Natural killer cell treated with Interleukin-12 subunit alpha and Interleukin-12 subunit beta and Interleukin-15 and Interleukin-18, amount 100 ng/mL, for 72 hours (primary cell): ENCODE measurements at regions not wholly inside any gene's neighbourhood (a gene's known extent, or its start where the extent isn't known, plus 50 kb on each side); places are given as distances from the start of the nearest gene placed in this dataset.
A peak's percentile ranks its signal among the peaks of the same experiment; 100 is the strongest.
"Not testable (repeated sequence)": the region's sequence is repeated elsewhere in the genome, so short reads cannot be mapped to it uniquely, and the experiment has no call there.

Experiments
- ATAC-seq, 2 donors: fragments of 150-1000 bp; cut with Tn5 transposase in 1 of 2; sonication (Bioruptor Pico), chemical (Tn5 transposase) in 1 of 2; 2 replicates each; pipeline ENCODE4 v1.10.0; 2021
- DNase-seq: peaks from one replicate; pipeline ENCODE4 v3.0.0; 2022; ENCODE audit warnings: low spot score
- H3K27ac Mint-ChIP-seq, 2 donors: 1 replicate in 1 of 2; 2 replicates in 1 of 2; pipeline ENCODE4 v1.8.0; 2022; ENCODE audit warnings: mixed read lengths in 2 of 2, mild to moderate bottlenecking in 1 of 2, moderate library complexity in 1 of 2
- H3K27me3 Mint-ChIP-seq, 2 donors: 1 replicate in 1 of 2; 2 replicates in 1 of 2; pipeline ENCODE4 v1.8.0; 2022; ENCODE audit warnings: mixed read lengths in 2 of 2
- H3K36me3 Mint-ChIP-seq: one replicate; pipeline ENCODE4 v1.8.0; 2022; ENCODE audit warnings: mixed read lengths
- H3K4me1 Mint-ChIP-seq, 2 donors: 1 replicate in 1 of 2; 2 replicates in 1 of 2; pipeline ENCODE4 v1.8.0; 2022; ENCODE audit warnings: low read depth in 2 of 2, mixed read lengths in 2 of 2, mild to moderate bottlenecking in 1 of 2
- H3K4me3 Mint-ChIP-seq: one replicate; pipeline ENCODE4 v1.8.0; 2022; ENCODE audit warnings: mixed read lengths
- H3K9me3 Mint-ChIP-seq: 2 replicates; pipeline ENCODE4 v1.8.0; 2022; ENCODE audit warnings: mixed read lengths

GRCh38 chr10:118920206-118920605 lies 109.3 kb upstream of the NANOS1 start:
- Mint-ChIP-seq H3K27me3 (peaks cover 14 to 29% of the 10 kb centered on the region in 2 donors), H3K4me1 (no peaks in the 10 kb centered on the region), H3K36me3 (no peaks in the 10 kb centered on the region), H3K27ac (no peak overlapping the region), H3K4me3 (no peak overlapping the region), H3K9me3 (no peaks in the 10 kb centered on the region)
- ATAC-seq (no peak), DNase-seq (no peak)

DNA sequence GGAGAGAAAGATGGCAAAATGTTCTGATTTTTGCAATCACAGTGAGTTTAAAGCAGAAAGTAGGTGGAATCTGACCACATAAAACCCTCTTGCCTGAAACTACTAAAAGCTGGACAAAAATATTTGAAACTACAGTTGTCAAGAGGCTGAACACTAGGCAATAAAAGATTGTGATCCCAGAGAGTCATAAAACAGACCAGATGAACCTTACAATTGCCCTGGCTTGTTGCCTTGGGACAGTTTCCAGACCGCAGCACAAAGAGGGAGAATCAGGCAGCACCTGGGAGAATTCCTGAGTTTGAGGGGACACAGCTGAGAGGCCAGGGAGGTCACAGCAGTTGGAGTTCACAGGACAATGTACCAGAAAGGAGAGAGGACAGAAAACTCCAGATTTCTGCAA lies 107.3 kb upstream of the NANOS1 start:
- ATAC-seq: no peak
- H3K27ac Mint-ChIP-seq: no peak overlapping the region
- H3K9me3 Mint-ChIP-seq: no peaks in the 10 kb centered on the region
- H3K36me3 Mint-ChIP-seq: no peaks in the 10 kb centered on the region
- DNase-seq: no peak
- H3K4me1 Mint-ChIP-seq: no peaks in the 10 kb centered on the region
- no peak overlapping the region for H3K4me3 Mint-ChIP-seq
- H3K27me3 Mint-ChIP-seq: peaks cover 16 to 42% of the 10 kb centered on the region in 2 donors

DNA sequence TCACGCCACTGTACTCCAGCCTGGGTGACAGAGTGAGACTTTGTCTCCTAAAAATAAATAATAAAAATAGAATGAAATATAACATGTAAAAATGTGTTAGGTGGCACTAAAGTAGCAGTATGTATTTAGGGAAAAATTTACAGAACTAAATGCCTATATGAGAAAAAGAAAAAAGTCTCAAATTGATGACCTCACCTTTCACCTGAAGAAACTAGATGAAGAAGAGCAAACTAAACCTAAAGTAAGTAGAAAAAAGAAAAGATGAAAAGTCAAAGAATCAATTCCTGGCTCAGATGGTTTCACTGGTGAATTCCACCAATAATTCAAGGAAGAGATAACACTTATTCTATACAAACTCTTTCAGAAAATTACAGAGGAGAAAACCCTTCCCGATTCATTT lies 106.5 kb upstream of the NANOS1 start:
- Mint-ChIP-seq H3K27me3 (peaks cover 16 to 42% of the 10 kb centered on the region in 2 donors), H3K27ac (no peak overlapping the region)
- no peak for ATAC-seq

DNA sequence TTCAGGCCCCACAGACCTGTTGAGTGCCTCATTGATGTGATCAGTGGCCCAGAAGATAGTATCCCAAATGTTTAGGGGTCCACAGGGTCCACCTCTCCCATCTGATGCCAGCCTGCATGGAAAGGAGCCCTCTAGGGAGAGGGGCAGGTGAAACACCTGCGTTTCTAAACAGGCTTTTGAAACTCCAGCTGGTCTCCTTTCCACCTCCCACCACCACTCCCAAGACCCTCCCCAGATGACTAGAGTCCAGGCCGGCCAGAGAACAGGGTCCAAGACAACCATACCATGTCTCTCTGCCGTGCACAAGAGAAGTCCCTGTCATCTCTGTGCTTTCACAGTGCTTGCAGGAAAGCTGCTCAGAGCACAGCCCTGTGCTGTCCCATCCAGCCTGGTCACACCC lies 105.0 kb upstream of the NANOS1 start:
- no peak for DNase-seq
- Mint-ChIP-seq H3K27ac (no peak overlapping the region), H3K9me3 (no peaks in the 10 kb centered on the region)

More for the DNA sequence above, 106.5 kb upstream of the NANOS1 start:
- no peaks in the 10 kb centered on the region for H3K36me3 Mint-ChIP-seq
- H3K4me3 Mint-ChIP-seq: no peak overlapping the region
- H3K4me1 Mint-ChIP-seq: no peaks in the 10 kb centered on the region
- DNase-seq: no peak
- no peaks in the 10 kb centered on the region for H3K9me3 Mint-ChIP-seq

GRCh38 chr10:118925404-118926071 lies 104.0 kb upstream of the NANOS1 start:
- Mint-ChIP-seq H3K4me1 (peaks cover 5% of the 10 kb centered on the region in 2 donors), H3K4me3 (no peak overlapping the region), H3K27ac (no peak overlapping the region), H3K27me3 (peaks cover 16 to 42% of the 10 kb centered on the region in 2 donors), H3K9me3 (peaks cover 2% of the 10 kb centered on the region), H3K36me3 (peaks cover 4% of the 10 kb centered on the region)
- no peak for DNase-seq
- no peak for ATAC-seq

More for the DNA sequence above, 105.0 kb upstream of the NANOS1 start:
- Mint-ChIP-seq H3K27me3 (peaks cover 16 to 42% of the 10 kb centered on the region in 2 donors), H3K36me3 (no peaks in the 10 kb centered on the region), H3K4me1 (no peaks in the 10 kb centered on the region), H3K4me3 (no peak overlapping the region)
- ATAC-seq: no peak

DNA sequence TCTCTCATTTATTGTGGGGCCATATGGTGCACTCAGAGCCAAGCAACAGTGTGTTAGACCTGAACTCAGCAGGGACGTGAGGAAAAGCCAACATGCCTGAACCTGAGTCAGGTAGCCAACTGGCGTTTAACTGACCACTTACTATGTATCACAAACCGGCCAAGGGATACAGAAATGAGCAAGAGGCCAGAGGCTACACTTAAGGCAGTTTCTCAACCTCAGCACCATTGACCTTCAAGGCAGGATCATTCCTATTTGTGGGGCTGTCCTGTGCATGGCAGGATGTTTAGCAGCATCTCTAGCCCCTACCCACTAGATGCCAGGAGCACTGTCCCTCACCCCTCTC lies 103.5 kb upstream of the NANOS1 start:
- H3K36me3 Mint-ChIP-seq: peaks cover 9% of the 10 kb centered on the region
- ATAC-seq (no peak), DNase-seq (no peak)
- H3K9me3 Mint-ChIP-seq: peaks cover 6% of the 10 kb centered on the region
- no peak overlapping the region for H3K27ac Mint-ChIP-seq
- peaks cover 16 to 42% of the 10 kb centered on the region in 2 donors for H3K27me3 Mint-ChIP-seq
- H3K4me3 Mint-ChIP-seq: no peak overlapping the region
- peaks cover 8 to 9% of the 10 kb centered on the region in 2 donors for H3K4me1 Mint-ChIP-seq

GRCh38 chr10:118926441-118926840 lies 103.1 kb upstream of the NANOS1 start:
- ATAC-seq (no peak), DNase-seq (no peak)
- H3K27me3 Mint-ChIP-seq: peaks cover 13 to 38% of the 10 kb centered on the region in 2 donors
- H3K27ac Mint-ChIP-seq: no peak overlapping the region
- peaks cover 10% of the 10 kb centered on the region for H3K9me3 Mint-ChIP-seq
- H3K4me3 Mint-ChIP-seq: no peak overlapping the region
- H3K36me3 Mint-ChIP-seq: peaks cover 13% of the 10 kb centered on the region
- H3K4me1 Mint-ChIP-seq: peaks cover 8 to 9% of the 10 kb centered on the region in 2 donors

DNA sequence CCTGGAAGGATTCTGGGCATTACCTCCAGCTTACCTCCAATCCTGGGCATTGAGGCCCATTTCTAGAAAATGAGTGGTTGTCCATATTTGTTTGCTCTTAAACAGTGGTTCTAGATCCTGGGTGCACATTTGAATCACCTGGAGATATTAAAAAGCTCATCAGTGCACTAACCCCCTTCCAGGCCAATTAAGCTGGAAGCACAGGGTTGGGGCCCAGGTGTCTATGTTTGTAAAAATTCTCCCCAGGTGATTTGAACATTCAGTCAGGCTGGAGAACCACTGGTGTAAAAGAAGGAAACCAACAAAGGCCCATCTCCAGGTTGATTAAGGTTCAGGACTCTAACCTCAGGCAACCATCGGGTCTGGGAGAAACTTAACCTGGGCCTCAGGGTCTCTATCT lies 102.6 kb upstream of the NANOS1 start:
- Mint-ChIP-seq H3K36me3 (peaks cover 18% of the 10 kb centered on the region), H3K4me3 (no peak overlapping the region), H3K27ac (no peak overlapping the region), H3K27me3 (peaks cover 9 to 33% of the 10 kb centered on the region in 2 donors), H3K4me1 (peaks cover 8 to 9% of the 10 kb centered on the region in 2 donors), H3K9me3 (peaks cover 14% of the 10 kb centered on the region)
- ATAC-seq (no peak), DNase-seq (no peak)

DNA sequence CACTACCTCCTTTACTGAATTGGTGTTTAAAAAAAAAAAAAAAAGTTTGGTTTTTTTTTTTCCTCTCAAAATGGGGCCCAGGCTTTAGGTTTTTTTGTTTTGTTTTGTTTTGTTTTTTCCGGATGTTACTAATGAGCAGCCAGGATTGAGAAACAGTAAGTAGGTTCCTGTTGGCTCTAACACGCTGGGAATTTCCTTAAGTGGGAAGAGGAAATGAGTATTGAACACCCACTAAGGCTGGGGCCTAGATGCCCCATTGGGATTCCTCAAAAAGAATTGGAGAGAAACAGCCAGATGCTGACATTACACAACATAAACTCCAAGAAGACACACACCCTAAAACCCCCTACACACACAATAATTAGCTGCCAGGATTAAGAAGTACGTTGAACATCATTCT lies 102.2 kb upstream of the NANOS1 start:
- H3K4me1 Mint-ChIP-seq: peaks cover 8 to 9% of the 10 kb centered on the region in 2 donors
- ATAC-seq: no peak
- H3K36me3 Mint-ChIP-seq: peaks cover 18% of the 10 kb centered on the region
- peaks cover 14% of the 10 kb centered on the region for H3K9me3 Mint-ChIP-seq
- no peak for DNase-seq
- no peak overlapping the region for H3K4me3 Mint-ChIP-seq
- H3K27ac Mint-ChIP-seq: no peak overlapping the region
- H3K27me3 Mint-ChIP-seq: peaks cover 7 to 29% of the 10 kb centered on the region in 2 donors

GRCh38 chr10:118930614-118931013 lies 98.9 kb upstream of the NANOS1 start:
- Mint-ChIP-seq H3K4me3 (no peak overlapping the region), H3K27me3 (peaks cover 22 to 39% of the 10 kb centered on the region in 2 donors), H3K27ac (no peak overlapping the region), H3K36me3 (peaks cover 36% of the 10 kb centered on the region), H3K4me1 (peaks cover 8 to 9% of the 10 kb centered on the region in 2 donors), H3K9me3 (peaks cover 19% of the 10 kb centered on the region)
- DNase-seq: no peak
- ATAC-seq: no peak

- peaks cover 19% of the 10 kb centered on the region for H3K9me3 Mint-ChIP-seq
- peaks cover 36% of the 10 kb centered on the region for H3K36me3 Mint-ChIP-seq
- ATAC-seq: no peak
- no peak overlapping the region for H3K27ac Mint-ChIP-seq
- no peak for DNase-seq
- no peak overlapping the region for H3K4me3 Mint-ChIP-seq
- peaks cover 8 to 9% of the 10 kb centered on the region in 2 donors for H3K4me1 Mint-ChIP-seq
- peaks cover 20 to 34% of the 10 kb centered on the region in 2 donors for H3K27me3 Mint-ChIP-seq
Observed at GRCh38 chr10:118931436-118931835, 98.1 kb upstream of the NANOS1 start.

GRCh38 chr10:118932154-118932553 lies 97.4 kb upstream of the NANOS1 start:
- H3K4me3 Mint-ChIP-seq, H3K4me1 Mint-ChIP-seq, H3K27ac Mint-ChIP-seq, DNase-seq, ATAC-seq: not testable (repeated sequence)
- Mint-ChIP-seq H3K27me3 (peaks cover 20 to 32% of the 10 kb centered on the region in 2 donors), H3K9me3 (peaks cover 19% of the 10 kb centered on the region), H3K36me3 (peaks cover 36% of the 10 kb centered on the region)

DNA sequence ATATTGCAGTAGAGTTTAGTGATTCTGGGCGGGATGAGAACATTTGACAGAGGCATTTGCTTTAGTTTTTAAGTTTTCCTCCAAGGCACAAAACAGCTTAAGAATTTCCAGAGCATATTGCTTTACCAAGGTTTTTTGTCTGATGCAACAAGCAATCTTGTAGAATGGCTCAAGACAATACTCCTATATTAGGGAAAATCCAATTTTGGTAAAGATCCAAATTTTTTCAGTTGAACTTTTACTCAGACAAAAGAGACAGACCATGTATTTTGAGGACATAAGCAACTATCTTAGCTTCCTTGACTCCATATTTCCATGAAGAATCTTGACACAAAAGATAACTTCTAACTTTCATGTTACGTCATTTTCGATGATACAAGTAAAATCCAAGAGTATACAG lies 92.3 kb upstream of the NANOS1 start:
- H3K27ac Mint-ChIP-seq: no peak overlapping the region
- peaks cover 11% of the 10 kb centered on the region for H3K9me3 Mint-ChIP-seq
- ATAC-seq (no peak), DNase-seq (no peak)
- H3K36me3 Mint-ChIP-seq: peaks cover 18% of the 10 kb centered on the region
- H3K4me3 Mint-ChIP-seq: no peak overlapping the region
- H3K27me3 Mint-ChIP-seq: peaks cover 31 to 44% of the 10 kb centered on the region in 2 donors
- H3K4me1 Mint-ChIP-seq: peaks cover 2 to 5% of the 10 kb centered on the region in 2 donors

DNA sequence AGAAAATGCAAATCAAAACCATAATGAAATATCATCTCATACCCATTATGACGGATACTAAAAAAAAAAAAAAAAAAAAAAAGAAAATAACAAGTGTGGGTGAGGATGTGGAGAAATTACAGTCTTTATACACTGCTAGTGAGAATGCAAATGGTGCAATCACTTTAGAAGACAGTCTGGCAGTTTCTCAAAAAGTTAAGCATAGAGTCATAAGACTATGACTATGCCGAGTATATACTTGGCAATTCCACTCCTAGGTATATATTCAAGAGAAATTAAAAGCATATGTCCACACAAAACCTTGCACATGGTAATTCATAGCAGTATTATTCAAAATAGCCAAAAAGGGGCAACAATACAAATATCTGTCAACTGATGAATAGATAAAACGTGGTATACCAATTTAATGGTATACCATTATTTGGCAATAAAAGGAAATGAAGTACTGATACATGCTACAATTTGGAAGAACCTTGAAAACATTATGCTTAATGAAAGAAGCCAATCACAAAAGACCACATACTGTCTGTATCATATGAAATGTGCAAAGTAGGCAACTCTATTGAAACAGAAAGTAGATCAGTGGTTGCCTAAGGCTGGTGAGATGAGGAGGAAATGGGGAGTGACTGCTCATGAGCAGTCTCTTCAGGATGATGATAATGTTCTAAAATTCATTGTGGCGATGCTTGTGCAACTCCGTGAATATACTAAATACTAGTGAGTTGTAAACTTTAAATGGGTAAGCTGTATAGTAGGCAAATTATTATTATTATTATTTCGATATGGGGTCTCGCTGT lies 90.1 kb upstream of the NANOS1 start:
- Mint-ChIP-seq H3K4me1 (peaks cover 2 to 5% of the 10 kb centered on the region in 2 donors), H3K27ac (no peak overlapping the region), H3K36me3 (no peaks in the 10 kb centered on the region), H3K27me3 (peaks cover 17 to 28% of the 10 kb centered on the region in 2 donors), H3K9me3 (peaks cover 5% of the 10 kb centered on the region), H3K4me3 (no peak overlapping the region)
- DNase-seq (no peak), ATAC-seq (peak; percentile 54 to 61)
